ENCODE measurements at regions not wholly inside any gene's neighbourhood (a gene's known extent, or its start where the extent isn't known, plus 50 kb on each side); places are given as distances from the start of the nearest gene placed in this dataset.

GRCh38 chr16:9219813-9220212 is 128.4 kb downstream of the HAPSTR1 start (continued):
- TF ChIP-seq, protein P1, sequence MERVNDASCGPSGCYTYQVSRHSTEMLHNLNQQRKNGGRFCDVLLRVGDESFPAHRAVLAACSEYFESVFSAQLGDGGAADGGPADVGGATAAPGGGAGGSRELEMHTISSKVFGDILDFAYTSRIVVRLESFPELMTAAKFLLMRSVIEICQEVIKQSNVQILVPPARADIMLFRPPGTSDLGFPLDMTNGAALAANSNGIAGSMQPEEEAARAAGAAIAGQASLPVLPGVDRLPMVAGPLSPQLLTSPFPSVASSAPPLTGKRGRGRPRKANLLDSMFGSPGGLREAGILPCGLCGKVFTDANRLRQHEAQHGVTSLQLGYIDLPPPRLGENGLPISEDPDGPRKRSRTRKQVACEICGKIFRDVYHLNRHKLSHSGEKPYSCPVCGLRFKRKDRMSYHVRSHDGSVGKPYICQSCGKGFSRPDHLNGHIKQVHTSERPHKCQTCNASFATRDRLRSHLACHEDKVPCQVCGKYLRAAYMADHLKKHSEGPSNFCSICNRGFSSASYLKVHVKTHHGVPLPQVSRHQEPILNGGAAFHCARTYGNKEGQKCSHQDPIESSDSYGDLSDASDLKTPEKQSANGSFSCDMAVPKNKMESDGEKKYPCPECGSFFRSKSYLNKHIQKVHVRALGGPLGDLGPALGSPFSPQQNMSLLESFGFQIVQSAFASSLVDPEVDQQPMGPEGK (CRISPR knock-in tag; IDR thresholded peaks at IDR 0.05; ENCODE audit: borderline replicate concordance), result no peak
- TF ChIP-seq GLIS3 (CRISPR knock-in tag; IDR thresholded peaks at IDR 0.05) (no peak), SNAI2 (CRISPR knock-in tag; IDR thresholded peaks at IDR 0.05) (no peak)

DNA sequence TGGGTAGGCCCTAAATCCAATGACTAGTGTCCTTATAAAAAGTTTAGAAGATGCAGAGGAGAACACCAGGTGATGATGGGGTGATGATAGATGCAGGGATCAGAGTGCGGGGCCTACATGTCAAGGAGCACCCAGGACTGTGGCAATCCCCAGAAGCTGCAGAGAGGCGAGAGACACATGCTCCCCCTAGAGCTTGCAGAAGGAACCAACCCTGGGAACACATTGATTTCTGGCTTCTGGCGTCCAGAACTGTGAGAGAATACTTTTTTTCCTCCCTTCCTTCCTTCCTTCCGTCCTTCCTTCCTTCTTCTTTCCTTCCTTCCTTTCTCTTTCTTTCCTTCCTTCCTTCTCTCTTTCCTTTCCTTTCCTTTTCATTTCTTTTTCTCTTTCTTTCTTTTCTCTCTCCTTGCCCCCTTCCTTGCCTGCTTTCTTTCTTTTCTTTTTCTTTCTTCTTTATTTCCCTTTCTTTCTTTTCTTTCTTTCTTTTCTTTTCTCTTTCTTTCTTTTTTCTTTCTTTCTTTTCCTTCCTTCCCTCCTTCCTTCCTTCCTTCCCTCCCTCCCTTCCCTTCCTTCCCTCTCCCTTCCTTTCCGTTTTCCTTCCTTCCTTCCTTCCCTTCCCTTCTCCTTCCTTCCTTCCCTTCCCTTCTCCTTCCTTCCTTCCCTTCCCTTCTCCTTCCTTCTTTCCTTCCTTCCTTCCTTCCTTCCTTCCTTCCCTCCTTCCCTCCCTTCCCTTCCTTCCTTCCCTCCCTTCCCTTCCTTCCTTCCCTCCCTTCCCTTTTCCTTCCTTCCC is 134.3 kb downstream of the HAPSTR1 start:
- TF ChIP-seq, protein P2, sequence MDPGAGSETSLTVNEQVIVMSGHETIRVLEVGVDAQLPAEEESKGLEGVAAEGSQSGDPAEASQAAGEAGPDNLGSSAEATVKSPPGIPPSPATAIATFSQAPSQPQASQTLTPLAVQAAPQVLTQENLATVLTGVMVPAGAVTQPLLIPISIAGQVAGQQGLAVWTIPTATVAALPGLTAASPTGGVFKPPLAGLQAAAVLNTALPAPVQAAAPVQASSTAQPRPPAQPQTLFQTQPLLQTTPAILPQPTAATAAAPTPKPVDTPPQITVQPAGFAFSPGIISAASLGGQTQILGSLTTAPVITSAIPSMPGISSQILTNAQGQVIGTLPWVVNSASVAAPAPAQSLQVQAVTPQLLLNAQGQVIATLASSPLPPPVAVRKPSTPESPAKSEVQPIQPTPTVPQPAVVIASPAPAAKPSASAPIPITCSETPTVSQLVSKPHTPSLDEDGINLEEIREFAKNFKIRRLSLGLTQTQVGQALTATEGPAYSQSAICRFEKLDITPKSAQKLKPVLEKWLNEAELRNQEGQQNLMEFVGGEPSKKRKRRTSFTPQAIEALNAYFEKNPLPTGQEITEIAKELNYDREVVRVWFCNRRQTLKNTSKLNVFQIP (CRISPR knock-in tag; IDR thresholded peaks at IDR 0.05; ENCODE audit: borderline replicate concordance, low read depth), result no peak
- TF ChIP-seq GLIS3 (CRISPR knock-in tag; IDR thresholded peaks at IDR 0.05) (no peak), ZC3H10 (CRISPR knock-in tag; IDR thresholded peaks at IDR 0.05) (no peak), ARNTL (CRISPR knock-in tag; IDR thresholded peaks at IDR 0.05; ENCODE audit: borderline replicate concordance, low read depth) (no peak), ZNF70 (CRISPR knock-in tag; IDR thresholded peaks at IDR 0.05) (no peak), BACH2 (CRISPR knock-in tag; IDR thresholded peaks at IDR 0.05; ENCODE audit: borderline replicate concordance) (no peak), ESRRG (CRISPR knock-in tag; IDR thresholded peaks at IDR 0.05) (no peak), PPARA (CRISPR knock-in tag; IDR thresholded peaks at IDR 0.05; ENCODE audit: borderline replicate concordance) (no peak), SNAI2 (CRISPR knock-in tag; IDR thresholded peaks at IDR 0.05) (no peak)
- TF ChIP-seq, protein P1 (CRISPR knock-in tag; IDR thresholded peaks at IDR 0.05; ENCODE audit: borderline replicate concordance), result no peak
- ATAC-seq, result no peak

DNA sequence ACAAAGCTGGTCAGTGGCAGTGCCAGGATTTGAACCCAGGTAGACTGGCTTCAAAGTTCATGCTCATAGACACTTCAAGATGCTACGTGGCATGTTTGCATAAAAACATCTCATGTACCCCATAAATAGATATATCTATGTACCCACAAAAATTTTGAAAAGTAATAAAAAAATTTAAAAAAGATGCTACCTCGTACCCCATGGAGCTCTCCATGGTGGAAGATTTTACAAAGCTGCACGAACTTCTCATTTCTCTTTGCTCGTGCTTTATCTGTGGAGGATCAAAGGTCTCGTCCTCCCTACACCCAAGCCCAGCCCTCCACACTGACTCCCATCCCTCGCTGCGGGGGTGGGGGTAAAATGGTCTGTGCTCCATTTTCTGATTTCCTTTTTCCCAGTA is 135.5 kb downstream of the HAPSTR1 start:
- no peak for ATAC-seq
- TF ChIP-seq OSR1 (CRISPR knock-in tag; IDR thresholded peaks at IDR 0.05) (no peak), BACH2 (CRISPR knock-in tag; IDR thresholded peaks at IDR 0.05; ENCODE audit: borderline replicate concordance) (no peak), ZFP3 (CRISPR knock-in tag; IDR thresholded peaks at IDR 0.05) (no peak), SNAI2 (CRISPR knock-in tag; IDR thresholded peaks at IDR 0.05) (no peak), ZNF70 (CRISPR knock-in tag; IDR thresholded peaks at IDR 0.05) (no peak), ZNF8 (CRISPR knock-in tag; IDR thresholded peaks at IDR 0.05) (no peak), ZC3H10 (CRISPR knock-in tag; IDR thresholded peaks at IDR 0.05) (no peak), CSDC2 (CRISPR knock-in tag; IDR thresholded peaks at IDR 0.05) (no peak), ISL1 (CRISPR knock-in tag; IDR thresholded peaks at IDR 0.05) (no peak), ARNTL (CRISPR knock-in tag; IDR thresholded peaks at IDR 0.05; ENCODE audit: borderline replicate concordance, low read depth) (no peak), PPARA (CRISPR knock-in tag; IDR thresholded peaks at IDR 0.05; ENCODE audit: borderline replicate concordance) (no peak)
- TF ChIP-seq, protein P2 (CRISPR knock-in tag; IDR thresholded peaks at IDR 0.05; ENCODE audit: borderline replicate concordance, low read depth), result no peak
- TF ChIP-seq, protein P1 (CRISPR knock-in tag; IDR thresholded peaks at IDR 0.05; ENCODE audit: borderline replicate concordance), result no peak

GRCh38 chr16:9231039-9231438 is 139.6 kb downstream of the HAPSTR1 start:
- ATAC-seq, result no peak
- TF ChIP-seq ZNF565 (CRISPR knock-in tag; conservative IDR thresholded peaks at IDR 0.05; ENCODE audit: low read depth), result no peak
- no peak for TF ChIP-seq CSRNP3 (CRISPR knock-in tag; IDR thresholded peaks at IDR 0.05)
- no peak for TF ChIP-seq TCF4 (CRISPR knock-in tag; IDR thresholded peaks at IDR 0.05; ENCODE audit: borderline replicate concordance)
- TF ChIP-seq BACH2 (CRISPR knock-in tag; IDR thresholded peaks at IDR 0.05; ENCODE audit: borderline replicate concordance), result no peak
- no peak for TF ChIP-seq GLIS3 (CRISPR knock-in tag; IDR thresholded peaks at IDR 0.05)
- TF ChIP-seq ARNTL (CRISPR knock-in tag; IDR thresholded peaks at IDR 0.05; ENCODE audit: borderline replicate concordance, low read depth), result no peak

All from SK-N-SH treated with all-trans-retinoic acid at 6 μM for 48 hours (cell line).